ENCODE measurements at regions not wholly inside any gene's neighbourhood (a gene's known extent, or its start where the extent isn't known, plus 50 kb on each side); places are given as distances from the start of the nearest gene placed in this dataset.

GRCh38 chr19:27851543-27852060 is 1361.3 kb downstream of the UQCRFS1 start:
- TF ChIP-seq POLR2A (IDR thresholded peaks at IDR 0.05; ENCODE audit: low read depth, low read length), result no peak
- TF ChIP-seq MYC (IDR thresholded peaks at IDR 0.05; ENCODE audit: low read depth, low read length), result no peak

All from endothelial cell of umbilical vein (primary cell).